ENCODE measurements at regions not wholly inside any gene's neighbourhood (a gene's known extent, or its start where the extent isn't known, plus 50 kb on each side); places are given as distances from the start of the nearest gene placed in this dataset.
"Not testable (repeated sequence)": the region's sequence is repeated elsewhere in the genome, so short reads cannot be mapped to it uniquely, and the experiment has no call there.

DNA sequence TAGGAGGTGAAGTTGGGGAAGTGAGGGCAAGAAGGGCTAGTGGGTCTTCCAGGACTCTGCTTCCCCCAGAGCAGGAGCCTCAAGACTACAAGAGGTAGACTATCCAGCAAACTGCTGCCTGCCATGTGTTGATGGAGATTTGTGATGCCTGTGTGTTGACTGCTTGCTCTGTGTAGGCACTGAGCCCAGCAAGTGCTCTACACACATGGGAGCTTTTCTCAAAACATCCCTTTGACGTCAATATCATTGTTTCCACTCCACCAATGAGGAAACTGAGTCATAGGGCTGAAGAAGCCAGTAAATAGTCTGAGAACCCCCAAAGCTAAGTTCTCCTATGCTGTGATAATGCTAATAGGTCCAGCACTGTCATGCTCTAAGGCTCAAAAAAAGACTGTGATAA lies 207.2 kb upstream of the NFIA start:
- Histone ChIP-seq H3K9ac (ENCODE audit: low read depth in 1 of 2, low read length in 2 of 2) (no peak overlapping the region), H3K36me3 (ENCODE audit: control insufficient read depth in 4 of 4, insufficient read depth in 3 of 4, low read depth in 1 of 4, low read length in 3 of 4) (no peaks in the 10 kb centered on the region), H3K4me3 (ENCODE audit: low read depth in 1 of 3, low read length in 3 of 3) (no peak overlapping the region), H3K9me3 (ENCODE audit: control insufficient read depth in 4 of 4, low read length in 3 of 4) (no peaks in the 10 kb centered on the region), H3K4me1 (ENCODE audit: control insufficient read depth in 4 of 4, insufficient read depth in 4 of 4, low read length in 3 of 4) (no peaks in the 10 kb centered on the region), H3K27ac (ENCODE audit: low read depth in 1 of 2, low read length in 2 of 2) (no peak overlapping the region), H3K27me3 (ENCODE audit: control insufficient read depth in 4 of 4, insufficient read depth in 4 of 4, low read length in 3 of 4) (no peaks in the 10 kb centered on the region)
- DNase-seq (ENCODE audit: low spot score): no peak
- 84% methylated on average over 1 of the region's 1 CpG for WGBS
- TF ChIP-seq GABPA (IDR thresholded peaks at IDR 0.05 in 1 of 2, conservative IDR thresholded peaks at IDR 0.05 in 1 of 2) (no peak), HNF4G (IDR thresholded peaks at IDR 0.05) (no peak)

DNA sequence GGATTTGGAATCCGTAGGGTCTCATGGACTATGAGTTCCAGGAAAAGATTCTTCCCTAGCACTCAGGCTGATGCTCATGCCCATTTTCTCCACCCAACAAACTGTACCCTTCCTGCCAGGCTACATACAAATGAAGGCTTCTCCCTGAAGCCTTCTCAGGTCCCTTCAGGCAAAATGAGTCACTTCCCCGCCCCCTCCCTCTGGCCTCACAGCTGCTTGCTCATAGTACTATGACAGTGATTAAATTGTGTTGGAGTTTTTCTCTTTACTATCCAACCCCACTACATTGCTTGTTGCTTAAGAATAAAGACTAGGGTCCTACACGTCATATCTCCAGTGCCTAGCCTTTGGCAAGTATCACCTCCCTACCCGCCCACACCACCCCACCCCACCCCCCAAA lies 207.6 kb upstream of the NFIA start:
- Histone ChIP-seq H3K9me3 (ENCODE audit: control insufficient read depth in 4 of 4, low read length in 3 of 4) (no peaks in the 10 kb centered on the region), H3K4me1 (ENCODE audit: control insufficient read depth in 4 of 4, insufficient read depth in 4 of 4, low read length in 3 of 4) (no peaks in the 10 kb centered on the region), H3K9ac (ENCODE audit: low read depth in 1 of 2, low read length in 2 of 2) (no peak overlapping the region), H3K27me3 (ENCODE audit: control insufficient read depth in 4 of 4, insufficient read depth in 4 of 4, low read length in 3 of 4) (no peaks in the 10 kb centered on the region), H3K36me3 (ENCODE audit: control insufficient read depth in 4 of 4, insufficient read depth in 3 of 4, low read depth in 1 of 4, low read length in 3 of 4) (no peaks in the 10 kb centered on the region), H3K27ac (ENCODE audit: low read depth in 1 of 2, low read length in 2 of 2) (no peak overlapping the region), H3K4me3 (ENCODE audit: low read depth in 1 of 3, low read length in 3 of 3) (no peak overlapping the region)
- WGBS: 90% methylated on average over 4 of the region's 4 CpGs
- DNase-seq (ENCODE audit: low spot score): no peak
- TF ChIP-seq RAD21 (IDR thresholded peaks at IDR 0.05) (no peak), MAX (IDR thresholded peaks at IDR 0.05) (no peak), ATF3 (IDR thresholded peaks at IDR 0.05) (no peak), NR2F2 (IDR thresholded peaks at IDR 0.05) (no peak), HNF4G (IDR thresholded peaks at IDR 0.05) (no peak)

DNA sequence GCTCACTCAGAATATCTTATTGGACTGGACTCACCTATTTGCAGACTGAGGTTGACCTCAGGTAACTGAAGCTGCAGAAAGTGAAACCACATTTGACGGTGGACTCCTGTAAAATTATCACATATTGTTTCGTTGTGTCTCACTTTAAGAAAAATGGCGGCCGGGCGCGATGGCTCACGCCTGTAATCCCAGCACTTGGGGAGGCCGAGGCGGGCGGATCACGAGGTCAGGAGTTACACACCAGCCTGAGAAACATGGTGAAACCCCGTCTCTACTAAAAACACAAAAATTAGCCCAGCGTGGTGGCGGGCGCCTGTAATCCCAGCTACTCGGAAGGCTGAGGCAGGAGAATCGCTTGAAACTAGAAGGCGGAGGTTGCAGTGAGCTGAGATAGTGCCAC lies 209.0 kb upstream of the NFIA start:
- 94% methylated on average over 18 of the region's 18 CpGs for WGBS
- not testable (repeated sequence) for H3K9me3 ChIP-seq (ENCODE audit: control insufficient read depth in 4 of 4, low read length in 3 of 4)

GRCh38 chr1:60872426-60873054 lies 209.8 kb upstream of the NFIA start:
- Histone ChIP-seq H3K9ac (ENCODE audit: low read depth in 1 of 2, low read length in 2 of 2) (no peak overlapping the region), H3K27ac (ENCODE audit: low read depth in 1 of 2, low read length in 2 of 2) (no peak overlapping the region), H3K36me3 (ENCODE audit: control insufficient read depth in 4 of 4, insufficient read depth in 3 of 4, low read depth in 1 of 4, low read length in 3 of 4) (no peaks in the 10 kb centered on the region), H3K9me3 (ENCODE audit: control insufficient read depth in 4 of 4, low read length in 3 of 4) (no peaks in the 10 kb centered on the region), H3K27me3 (ENCODE audit: control insufficient read depth in 4 of 4, insufficient read depth in 4 of 4, low read length in 3 of 4) (no peaks in the 10 kb centered on the region), H3K4me1 (ENCODE audit: control insufficient read depth in 4 of 4, insufficient read depth in 4 of 4, low read length in 3 of 4) (peaks cover 0 to 4% (median 2%) of the 10 kb centered on the region in 4 donors), H3K4me3 (ENCODE audit: low read depth in 1 of 3, low read length in 3 of 3) (no peak overlapping the region)
- DNase-seq (ENCODE audit: low spot score): no peak
- 79% methylated on average over 8 of the region's 8 CpGs for WGBS
- no peak for TF ChIP-seq ZBTB33 (IDR thresholded peaks at IDR 0.05)

More for the DNA sequence above, 209.0 kb upstream of the NFIA start:
- not testable (repeated sequence) for DNase-seq (ENCODE audit: low spot score); H3K27ac ChIP-seq (ENCODE audit: low read depth in 1 of 2, low read length in 2 of 2); H3K36me3 ChIP-seq (ENCODE audit: control insufficient read depth in 4 of 4, insufficient read depth in 3 of 4, low read depth in 1 of 4, low read length in 3 of 4); H3K4me1 ChIP-seq (ENCODE audit: control insufficient read depth in 4 of 4, insufficient read depth in 4 of 4, low read length in 3 of 4); H3K4me3 ChIP-seq (ENCODE audit: low read depth in 1 of 3, low read length in 3 of 3); H3K27me3 ChIP-seq (ENCODE audit: control insufficient read depth in 4 of 4, insufficient read depth in 4 of 4, low read length in 3 of 4); H3K9ac ChIP-seq (ENCODE audit: low read depth in 1 of 2, low read length in 2 of 2)
